ENCODE measurements at regions not wholly inside any gene's neighbourhood (a gene's known extent, or its start where the extent isn't known, plus 50 kb on each side); places are given as distances from the start of the nearest gene placed in this dataset.
"Not testable (repeated sequence)": the region's sequence is repeated elsewhere in the genome, so short reads cannot be mapped to it uniquely, and the experiment has no call there.

GRCh38 chr12:68505970-68506369 lies 104.7 kb upstream of the RAP1B start:
- DNase-seq (ENCODE audit: low read depth): no peak

GRCh38 chr12:68506619-68507018 lies 104.1 kb upstream of the RAP1B start:
- DNase-seq (ENCODE audit: low read depth): no peak

- DNase-seq (ENCODE audit: low read depth): no peak
These were observed 103.0 kb upstream of the RAP1B start for GRCh38 chr12:68507657-68508056.

- DNase-seq (ENCODE audit: low read depth): peak; percentile 15
These were observed 102.1 kb upstream of the RAP1B start for GRCh38 chr12:68508576-68508975.

GRCh38 chr12:68509242-68509641 lies 101.5 kb upstream of the RAP1B start:
- DNase-seq (ENCODE audit: low read depth): no peak

GRCh38 chr12:68510397-68510796 lies 100.3 kb upstream of the RAP1B start:
- no peak for DNase-seq (ENCODE audit: low read depth)

- DNase-seq (ENCODE audit: low read depth): no peak
These were observed 95.8 kb upstream of the RAP1B start for GRCh38 chr12:68514807-68515411.

- DNase-seq (ENCODE audit: low read depth): no peak
These were observed 94.9 kb upstream of the RAP1B start for GRCh38 chr12:68515793-68516192.

GRCh38 chr12:68521321-68521839 lies 89.3 kb upstream of the RAP1B start:
- peak; percentile 84 for DNase-seq (ENCODE audit: low read depth)

GRCh38 chr12:68521848-68522502 lies 88.7 kb upstream of the RAP1B start:
- DNase-seq (ENCODE audit: low read depth): peak; percentile 9

GRCh38 chr12:68529466-68529865 lies 81.2 kb upstream of the RAP1B start:
- DNase-seq (ENCODE audit: low read depth): no peak

- DNase-seq (ENCODE audit: low read depth): no peak
These were observed 80.8 kb upstream of the RAP1B start for GRCh38 chr12:68529869-68530268.

GRCh38 chr12:68530299-68530698 lies 80.4 kb upstream of the RAP1B start:
- no peak for DNase-seq (ENCODE audit: low read depth)

GRCh38 chr12:68530965-68531364 lies 79.7 kb upstream of the RAP1B start:
- peak; percentile 81 for DNase-seq (ENCODE audit: low read depth)

GRCh38 chr12:68532204-68532886 lies 78.4 kb upstream of the RAP1B start:
- DNase-seq (ENCODE audit: low read depth): no peak

GRCh38 chr12:68532887-68533248 lies 77.8 kb upstream of the RAP1B start:
- DNase-seq (ENCODE audit: low read depth): no peak

- no peak for DNase-seq (ENCODE audit: low read depth)
These were observed 76.6 kb upstream of the RAP1B start for GRCh38 chr12:68534108-68534507.

- peak; percentile 31 for DNase-seq (ENCODE audit: low read depth)
These were observed 73.7 kb upstream of the RAP1B start for GRCh38 chr12:68536885-68537485.

- no peak for DNase-seq (ENCODE audit: low read depth)
These were observed 73.1 kb upstream of the RAP1B start for GRCh38 chr12:68537571-68537970.

- DNase-seq (ENCODE audit: low read depth): peak; percentile 81
These were observed 71.7 kb upstream of the RAP1B start for GRCh38 chr12:68538726-68539614.

GRCh38 chr12:68539615-68539952 lies 71.1 kb upstream of the RAP1B start:
- DNase-seq (ENCODE audit: low read depth): no peak

GRCh38 chr12:68540768-68541167 lies 69.9 kb upstream of the RAP1B start:
- not testable (repeated sequence) for DNase-seq (ENCODE audit: low read depth)

Measured in M059J (cell line).